ENCODE measurements at regions not wholly inside any gene's neighbourhood (a gene's known extent, or its start where the extent isn't known, plus 50 kb on each side); places are given as distances from the start of the nearest gene placed in this dataset.

DNA sequence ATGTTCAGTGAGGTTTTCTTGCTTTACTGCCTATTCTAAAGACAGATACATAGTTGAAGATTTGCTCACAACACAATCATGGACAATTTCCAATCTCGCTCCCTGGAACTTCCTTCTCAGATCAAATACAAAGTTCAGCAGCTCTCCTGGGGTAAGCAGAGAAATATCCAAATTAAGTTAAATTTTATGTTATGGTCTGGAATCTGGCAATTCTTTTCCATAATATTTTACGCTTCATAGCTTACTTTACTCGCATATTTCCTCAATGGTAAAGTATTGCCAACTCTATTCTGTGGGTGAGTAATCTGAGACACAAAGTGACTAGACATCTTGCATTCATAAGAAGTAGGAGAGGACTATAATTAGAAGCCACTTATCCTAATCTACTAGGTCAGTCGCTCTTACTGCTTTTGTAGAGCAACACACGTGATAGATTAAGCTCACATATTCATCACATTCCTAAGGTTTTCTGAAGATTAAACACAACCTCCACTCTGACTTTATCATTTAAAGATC is 529.4 kb downstream of the CCDC85A start:
- no peak overlapping the region for H3K9ac ChIP-seq
- no peaks in the 10 kb centered on the region for H3F3A ChIP-seq (ENCODE audit: low read depth)
- no peaks in the 10 kb centered on the region for H3K9me3 Mint-ChIP-seq
- no peaks in the 10 kb centered on the region for H3K9me3 ChIP-seq (ENCODE audit: low read depth)
- DNase-seq (ENCODE audit: low spot score), result no peak
- no peak overlapping the region for H2AFZ ChIP-seq (replicated peaks)
- H3K4me1 Mint-ChIP-seq, result no peaks in the 10 kb centered on the region
- H3K4me2 ChIP-seq, result no peak overlapping the region
- no peak for TF ChIP-seq EZH2phosphoT487 (IDR thresholded peaks at IDR 0.05)
- TF ChIP-seq, protein P1, sequence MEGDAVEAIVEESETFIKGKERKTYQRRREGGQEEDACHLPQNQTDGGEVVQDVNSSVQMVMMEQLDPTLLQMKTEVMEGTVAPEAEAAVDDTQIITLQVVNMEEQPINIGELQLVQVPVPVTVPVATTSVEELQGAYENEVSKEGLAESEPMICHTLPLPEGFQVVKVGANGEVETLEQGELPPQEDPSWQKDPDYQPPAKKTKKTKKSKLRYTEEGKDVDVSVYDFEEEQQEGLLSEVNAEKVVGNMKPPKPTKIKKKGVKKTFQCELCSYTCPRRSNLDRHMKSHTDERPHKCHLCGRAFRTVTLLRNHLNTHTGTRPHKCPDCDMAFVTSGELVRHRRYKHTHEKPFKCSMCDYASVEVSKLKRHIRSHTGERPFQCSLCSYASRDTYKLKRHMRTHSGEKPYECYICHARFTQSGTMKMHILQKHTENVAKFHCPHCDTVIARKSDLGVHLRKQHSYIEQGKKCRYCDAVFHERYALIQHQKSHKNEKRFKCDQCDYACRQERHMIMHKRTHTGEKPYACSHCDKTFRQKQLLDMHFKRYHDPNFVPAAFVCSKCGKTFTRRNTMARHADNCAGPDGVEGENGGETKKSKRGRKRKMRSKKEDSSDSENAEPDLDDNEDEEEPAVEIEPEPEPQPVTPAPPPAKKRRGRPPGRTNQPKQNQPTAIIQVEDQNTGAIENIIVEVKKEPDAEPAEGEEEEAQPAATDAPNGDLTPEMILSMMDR (IDR thresholded peaks at IDR 0.05), result no peak
- TF ChIP-seq EZH2 (IDR thresholded peaks at IDR 0.05), result no peak
- H3K79me2 ChIP-seq (ENCODE audit: low read depth), result no peaks in the 10 kb centered on the region
- no peaks in the 10 kb centered on the region for H3K36me3 ChIP-seq
- no peaks in the 10 kb centered on the region for H3K27me3 ChIP-seq
- H3K4me1 ChIP-seq, result no peaks in the 10 kb centered on the region
- peaks cover 2% of the 10 kb centered on the region for H3K27me3 Mint-ChIP-seq (ENCODE audit: insufficient read depth, low read depth)
- no peak overlapping the region for H3K4me3 Mint-ChIP-seq
- H3K27ac ChIP-seq, result no peak overlapping the region
- no peak overlapping the region for H3K27ac Mint-ChIP-seq
- H4K20me1 ChIP-seq (ENCODE audit: low read depth), result no peaks in the 10 kb centered on the region
- H3K36me3 Mint-ChIP-seq, result no peaks in the 10 kb centered on the region
- no peak overlapping the region for H3K4me3 ChIP-seq

DNA sequence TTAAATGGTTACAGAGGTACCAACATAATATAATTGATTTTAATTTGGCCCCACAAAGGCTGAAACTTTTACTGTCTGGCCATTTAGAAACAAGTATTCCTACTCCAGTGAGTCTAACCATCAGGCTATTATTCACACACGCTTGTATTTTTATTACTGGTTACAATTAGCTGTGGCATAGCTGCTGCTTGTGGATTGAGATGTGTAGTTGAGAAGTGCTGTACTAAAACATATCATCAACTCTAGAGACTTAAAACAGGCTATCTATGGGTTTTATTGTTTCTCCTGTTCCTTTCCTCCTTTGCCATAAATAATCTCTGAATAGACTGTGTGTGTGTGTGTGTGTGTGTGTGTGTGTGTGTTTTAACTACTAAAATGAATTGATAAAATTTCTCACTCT is 530.2 kb downstream of the CCDC85A start:
- no peak overlapping the region for H3K27ac ChIP-seq
- no peak overlapping the region for H3K27ac Mint-ChIP-seq
- H3K79me2 ChIP-seq (ENCODE audit: low read depth), result no peaks in the 10 kb centered on the region
- H3K4me1 ChIP-seq, result no peaks in the 10 kb centered on the region
- H3K4me3 ChIP-seq, result no peak overlapping the region
- no peak overlapping the region for H3K9ac ChIP-seq
- no peak overlapping the region for H2AFZ ChIP-seq (replicated peaks)
- H3K27me3 ChIP-seq, result no peaks in the 10 kb centered on the region
- no peaks in the 10 kb centered on the region for H3F3A ChIP-seq (ENCODE audit: low read depth)
- no peak for DNase-seq (ENCODE audit: low spot score)
- no peaks in the 10 kb centered on the region for H3K36me3 Mint-ChIP-seq
- H3K9me3 Mint-ChIP-seq, result no peaks in the 10 kb centered on the region
- H3K4me2 ChIP-seq, result no peak overlapping the region
- H4K20me1 ChIP-seq (ENCODE audit: low read depth), result no peaks in the 10 kb centered on the region
- H3K27me3 Mint-ChIP-seq (ENCODE audit: insufficient read depth, low read depth), result peaks cover 2% of the 10 kb centered on the region
- no peak overlapping the region for H3K4me3 Mint-ChIP-seq
- no peaks in the 10 kb centered on the region for H3K9me3 ChIP-seq (ENCODE audit: low read depth)
- no peaks in the 10 kb centered on the region for H3K36me3 ChIP-seq
- H3K4me1 Mint-ChIP-seq, result no peaks in the 10 kb centered on the region
- no peak for TF ChIP-seq EZH2phosphoT487 (IDR thresholded peaks at IDR 0.05)
- no peak for TF ChIP-seq EZH2 (IDR thresholded peaks at IDR 0.05)
- TF ChIP-seq, protein P1 (IDR thresholded peaks at IDR 0.05), result no peak

DNA sequence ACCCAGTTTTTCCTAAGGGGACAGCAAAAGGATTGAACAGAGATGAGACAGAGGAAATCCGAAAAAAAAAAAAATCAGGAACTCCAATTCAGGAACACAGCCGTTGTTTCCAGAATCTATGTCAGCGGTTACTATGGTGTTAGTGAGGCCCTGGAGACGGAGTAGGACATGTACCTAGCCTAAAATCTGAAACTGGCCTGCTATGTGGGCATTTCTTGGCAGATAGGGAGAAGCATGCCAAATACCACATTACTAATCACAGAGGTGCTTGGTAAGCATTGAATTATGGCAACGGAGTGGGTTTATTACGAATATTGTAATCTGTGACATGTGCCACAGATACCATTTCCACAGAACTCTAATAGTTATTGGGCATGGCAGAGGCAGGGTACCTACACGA is 530.6 kb downstream of the CCDC85A start:
- no peak for TF ChIP-seq EZH2 (IDR thresholded peaks at IDR 0.05)
- Histone ChIP-seq H3K36me3 (no peaks in the 10 kb centered on the region), H3K9ac (no peak overlapping the region), H3K27me3 (no peaks in the 10 kb centered on the region), H4K20me1 (ENCODE audit: low read depth) (no peaks in the 10 kb centered on the region), H2AFZ (replicated peaks) (no peak overlapping the region), H3K4me1 (no peaks in the 10 kb centered on the region), H3K4me3 (no peak overlapping the region), H3K27ac (no peak overlapping the region), H3K79me2 (ENCODE audit: low read depth) (no peaks in the 10 kb centered on the region), H3K4me2 (no peak overlapping the region), H3F3A (ENCODE audit: low read depth) (no peaks in the 10 kb centered on the region), H3K9me3 (ENCODE audit: low read depth) (no peaks in the 10 kb centered on the region)
- Mint-ChIP-seq H3K4me3 (no peak overlapping the region), H3K27me3 (ENCODE audit: insufficient read depth, low read depth) (peaks cover 2% of the 10 kb centered on the region), H3K36me3 (no peaks in the 10 kb centered on the region), H3K27ac (no peak overlapping the region), H3K4me1 (no peaks in the 10 kb centered on the region), H3K9me3 (peaks cover 1% of the 10 kb centered on the region)
- DNase-seq (ENCODE audit: low spot score), result no peak

DNA sequence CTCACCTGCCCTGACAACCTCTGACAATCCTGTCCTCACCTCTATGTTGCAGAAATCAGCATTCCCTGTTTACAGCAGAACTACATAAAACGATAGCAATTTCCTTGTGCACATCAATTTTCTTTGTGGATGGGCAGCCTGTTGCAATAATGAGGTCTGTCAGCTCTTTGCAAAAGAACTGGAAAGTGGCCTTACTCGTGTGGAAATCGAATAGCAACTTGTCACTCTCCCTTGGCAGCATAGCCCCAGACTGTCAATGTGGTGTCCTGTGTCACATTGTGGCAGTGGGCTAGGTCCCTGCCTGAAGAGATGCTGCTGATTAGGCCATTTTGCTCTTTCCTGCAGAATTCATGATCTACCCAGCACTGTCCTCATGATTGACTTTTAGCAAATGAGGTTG is 531.9 kb downstream of the CCDC85A start:
- no peaks in the 10 kb centered on the region for H3K9me3 ChIP-seq (ENCODE audit: low read depth)
- no peaks in the 10 kb centered on the region for H3K4me1 Mint-ChIP-seq
- no peaks in the 10 kb centered on the region for H3K79me2 ChIP-seq (ENCODE audit: low read depth)
- H3K4me3 ChIP-seq, result no peak overlapping the region
- DNase-seq (ENCODE audit: low spot score), result no peak
- no peak overlapping the region for H3K27ac ChIP-seq
- H3K27me3 ChIP-seq, result no peaks in the 10 kb centered on the region
- H3K9me3 Mint-ChIP-seq, result peaks cover 5% of the 10 kb centered on the region
- no peak overlapping the region for H3K4me2 ChIP-seq
- H3K27ac Mint-ChIP-seq, result no peak overlapping the region
- H3F3A ChIP-seq (ENCODE audit: low read depth), result no peaks in the 10 kb centered on the region
- no peak for TF ChIP-seq EZH2 (IDR thresholded peaks at IDR 0.05)
- TF ChIP-seq EZH2phosphoT487 (IDR thresholded peaks at IDR 0.05), result no peak
- TF ChIP-seq, protein P1 (IDR thresholded peaks at IDR 0.05), result no peak
- H3K4me1 ChIP-seq, result no peaks in the 10 kb centered on the region
- H3K36me3 Mint-ChIP-seq, result no peaks in the 10 kb centered on the region
- no peak overlapping the region for H2AFZ ChIP-seq (replicated peaks)
- H3K4me3 Mint-ChIP-seq, result no peak overlapping the region
- no peaks in the 10 kb centered on the region for H3K36me3 ChIP-seq
- no peaks in the 10 kb centered on the region for H4K20me1 ChIP-seq (ENCODE audit: low read depth)
- H3K27me3 Mint-ChIP-seq (ENCODE audit: insufficient read depth, low read depth), result peaks cover 2% of the 10 kb centered on the region
- no peak overlapping the region for H3K9ac ChIP-seq
